HepG2 (cell line): ENCODE measurements at regions not wholly inside any gene's neighbourhood (a gene's known extent, or its start where the extent isn't known, plus 50 kb on each side); places are given as distances from the start of the nearest gene placed in this dataset.

Experiments
- ATAC-seq: fragments of 200-7000 bp; cut with Tn5 transposase; 3 replicates; pipeline ENCODE4 v1.9.1; 2020; ENCODE audit warnings: mild to moderate bottlenecking, moderate library complexity
- BruUV-seq: library from RNA; stranded (reverse); fragments of 400-500 nt; replicated peaks from 2 replicates; lab custom pipeline; 2021; lab: Mats Ljungman, UMichigan
- CTCF ChIA-PET: fragments of 300-600 bp; formaldehyde crosslinking; extraction: SDS; loops from one replicate; lab custom pipeline; 2021; ENCODE audit warnings: low total read pairs, inconsistent platforms, low intra/inter-chr PET ratio; lab: Yijun Ruan, JAX
- POLR2A ChIA-PET: fragments of 350-600 bp; sonication (Branson Sonifier 250); formaldehyde crosslinking; loops from one replicate; lab custom pipeline; 2020; ENCODE audit warnings: antibody characterized with exemption, inconsistent platforms; lab: Yijun Ruan, JAX
- DNase-seq: peaks from one replicate; pipeline ENCODE4 v3.0.0-alpha.2; 2015; ENCODE audit warnings: low spot score
- FAIRE-seq: peaks from 3 replicates; lab custom pipeline; 2011; peaks lifted over from hg19 to GRCh38; lab: Jason Lieb, UNC
- H2AFZ ChIP-seq: one replicate; pipeline ENCODE4 v1.6.1; 2011; ENCODE audit warnings: low read length, inconsistent platforms
- H3K27ac ChIP-seq: fragments of 300-600 bp; 3 replicates; pipeline ENCODE4 v1.8.0; 2011; ENCODE audit warnings: mixed run types, mild to moderate bottlenecking, mixed read lengths, low read length, inconsistent platforms; ENCODE audit not compliant: insufficient read depth; ENCODE audit errors: extremely low read length
- H3K27me3 ChIP-seq, 2 experiments: fragments of 200-600 bp in 1 of 2; 2 replicates in 1 of 2; 3 replicates in 1 of 2; pipeline versions ENCODE4 v1.6.0 to v1.8.0; 2011; ENCODE audit warnings: low read length in 2 of 2, mild to moderate bottlenecking in 2 of 2, moderate library complexity in 2 of 2, inconsistent platforms in 1 of 2; ENCODE audit not compliant: insufficient read depth in 2 of 2, control insufficient read depth in 1 of 2
- H3K36me3 ChIP-seq, 2 experiments: fragments of 200-600 bp in 1 of 2; replicated peaks in 1 of 2; 2 replicates in 1 of 2; 3 replicates in 1 of 2; pipeline versions ENCODE4 v1.5.1 to v1.8.0; 2011; ENCODE audit warnings: low read length in 2 of 2, inconsistent platforms in 1 of 2; ENCODE audit not compliant: insufficient read depth in 2 of 2, control insufficient read depth in 1 of 2
- H3K4me1 ChIP-seq: 2 replicates; pipeline ENCODE4 v1.5.1; 2012; ENCODE audit warnings: low read length, inconsistent platforms; ENCODE audit not compliant: insufficient read depth
- H3K4me2 ChIP-seq: 2 replicates; pipeline ENCODE4 v1.6.0; 2011; ENCODE audit warnings: low read depth, low read length, inconsistent platforms
- H3K4me3 ChIP-seq, 3 experiments: fragments of 200-600 bp in 1 of 3; sonication (generic), shearing (Covaris generic) in 1 of 3; replicated peaks in 1 of 3; 2 replicates each; pipeline ENCODE4 v1.5.1; 2011 to 2016; ENCODE audit warnings: low read length in 3 of 3, inconsistent platforms in 2 of 3, low read depth in 2 of 3, mild to moderate bottlenecking in 2 of 3, control low read depth in 1 of 3, mixed read lengths in 1 of 3; ENCODE audit not compliant: insufficient read depth in 1 of 3
- H3K79me2 ChIP-seq: one replicate; pipeline ENCODE4 v1.6.1; 2011; ENCODE audit warnings: low read length, inconsistent platforms; ENCODE audit not compliant: insufficient read depth
- H3K9ac ChIP-seq: 2 replicates; pipeline ENCODE4 v1.6.0; 2011; ENCODE audit warnings: mild to moderate bottlenecking, low read depth, low read length, inconsistent platforms; ENCODE audit not compliant: insufficient read depth
- H3K9me3 ChIP-seq: 2 replicates; pipeline ENCODE4 v1.5.1; 2012; ENCODE audit warnings: mild to moderate bottlenecking, low read length
- H4K20me1 ChIP-seq: 2 replicates; pipeline ENCODE4 v1.6.0; 2011; ENCODE audit warnings: inconsistent platforms, mild to moderate bottlenecking, low read length, moderate library complexity; ENCODE audit not compliant: insufficient read depth
- AKAP8 ChIP-seq: sonication (generic); formaldehyde crosslinking; IDR thresholded peaks from 2 replicates; pipeline ENCODE4 v1.5.1; 2020; ENCODE audit warnings: mild to moderate bottlenecking, missing genetic modification reagents
- ARID3A ChIP-seq: IDR thresholded peaks from 2 replicates; pipeline ENCODE4 v1.6.1; 2012; ENCODE audit warnings: low read depth, low read length, improper control_type of control experiment
- ELF1 ChIP-seq: sonication (generic); formaldehyde crosslinking; IDR thresholded peaks from 2 replicates; pipeline ENCODE4 v1.4.0; 2020; ENCODE audit warnings: missing genetic modification reagents
- HOXA5 ChIP-seq: sonication (generic); formaldehyde crosslinking; IDR thresholded peaks from 2 replicates; pipeline ENCODE4 v1.4.0; 2020; ENCODE audit warnings: missing genetic modification reagents
- NFE2L2 ChIP-seq: fragments of 150-350 bp; IDR thresholded peaks from 2 replicates; pipeline ENCODE4 v1.6.1; 2014; ENCODE audit warnings: low read length
- NRL ChIP-seq: sonication (generic); formaldehyde crosslinking; IDR thresholded peaks from 2 replicates; pipeline ENCODE4 v1.5.0; 2020; ENCODE audit warnings: missing genetic modification reagents, mild to moderate bottlenecking, moderate library complexity, borderline replicate concordance
- PCBP1 ChIP-seq: fragments of 200-400 bp; formaldehyde crosslinking; IDR thresholded peaks from 2 replicates; pipeline ENCODE4 v1.6.1; 2017; ENCODE audit warnings: mild to moderate bottlenecking, low read depth, low read length, borderline replicate concordance
- SMAD9 ChIP-seq: sonication (generic); formaldehyde crosslinking; IDR thresholded peaks from 2 replicates; pipeline ENCODE4 v1.5.1; 2020; ENCODE audit warnings: mild to moderate bottlenecking, missing genetic modification reagents
- SOX5 ChIP-seq: IDR thresholded peaks from 2 replicates; pipeline ENCODE4 v1.6.1; 2016; ENCODE audit warnings: borderline replicate concordance
- SYNCRIP ChIP-seq: fragments of 200-400 bp; formaldehyde crosslinking; IDR thresholded peaks from 2 replicates; pipeline ENCODE4 v1.6.1; 2018; ENCODE audit warnings: mild to moderate bottlenecking, low read depth, low read length; ENCODE audit not compliant: insufficient read depth
- YY1 ChIP-seq: IDR thresholded peaks from 2 replicates; pipeline ENCODE4 v1.6.1; 2011; ENCODE audit warnings: low read length, low read depth, moderate library complexity, mild to moderate bottlenecking; ENCODE audit not compliant: insufficient read depth, insufficient replicate concordance
- ZNF251 ChIP-seq: sonication (generic); formaldehyde crosslinking; IDR thresholded peaks from 2 replicates; pipeline ENCODE4 v1.9.0; 2021; ENCODE audit warnings: mild to moderate bottlenecking, missing genetic modification reagents
- WGBS: methylation state at CpG from one replicate; pipeline ENCODE4 v1.1.6; 2017; ENCODE audit warnings: low lambda C conversion rate; 5-methylcytosine and 5-hydroxymethylcytosine counted together
- in situ Hi-C: cut with HindIII; loops from 2 replicates; pipeline ENCODE4 v1.10.0; 2017; ENCODE audit warnings: low pct_unique_long_range_greater_than_20kb; ENCODE audit not compliant: extremely low pct_ligation_motif_present
- intact Hi-C: fragments of 100-400 bp; cut with micrococcal nuclease; formaldehyde crosslinking; loops from one replicate; pipeline ENCODE4 v1.10.0; 2022; ENCODE audit not compliant: unreplicated experiment

GRCh38 chr12:41899577-41899976 is 245.1 kb downstream of the GXYLT1 start:
- TF ChIP-seq NFE2L2 (peak; percentile 71), SMAD9 (no peak)
- DNase-seq: no peak
- no peak for ATAC-seq
- in situ Hi-C loops (no loop called here), intact Hi-C loops (no loop called here)
- H3K4me1 ChIP-seq: no peaks in the 10 kb centered on the region
- 0% methylated on average over 1 of the region's 1 CpG for WGBS
- no peaks in the 10 kb centered on the region for H3K36me3 ChIP-seq
- H3K27ac ChIP-seq: no peak overlapping the region
- H3K27me3 ChIP-seq: no peaks in the 10 kb centered on the region
- BruUV-seq: no TSS peak
- no peaks in the 10 kb centered on the region for H4K20me1 ChIP-seq
- no peak overlapping the region for H3K9ac ChIP-seq
- ChIA-PET POLR2A (no interaction called here), CTCF (no interaction called here)
- H3K9me3 ChIP-seq: no peaks in the 10 kb centered on the region
- no peak for FAIRE-seq
- H3K4me2 ChIP-seq: no peak overlapping the region
- H3K79me2 ChIP-seq: no peaks in the 10 kb centered on the region
- H3K4me3 ChIP-seq: no peak overlapping the region
- no peak overlapping the region for H2AFZ ChIP-seq

GRCh38 chr12:41897593-41897992 is 247.1 kb downstream of the GXYLT1 start:
- ChIA-PET POLR2A (no interaction called here), CTCF (no interaction called here)
- H3K4me1 ChIP-seq: no peaks in the 10 kb centered on the region
- no peaks in the 10 kb centered on the region for H3K36me3 ChIP-seq
- intact Hi-C loops (no loop called here), in situ Hi-C loops (no loop called here)
- H3K27me3 ChIP-seq: no peaks in the 10 kb centered on the region
- H3K9ac ChIP-seq: no peak overlapping the region
- no peak for FAIRE-seq
- H3K9me3 ChIP-seq: no peaks in the 10 kb centered on the region
- no peaks in the 10 kb centered on the region for H3K79me2 ChIP-seq
- no peak for DNase-seq
- H3K27ac ChIP-seq: no peak overlapping the region
- no peak for ATAC-seq
- no peak overlapping the region for H3K4me3 ChIP-seq
- no peaks in the 10 kb centered on the region for H4K20me1 ChIP-seq
- TF ChIP-seq YY1 (no peak), ZNF251 (CRISPR knock-in tag) (no peak), AKAP8 (CRISPR knock-in tag) (no peak), ARID3A (no peak), NRL (no peak), SOX5 (CRISPR knock-in tag) (no peak), PCBP1 (no peak), HOXA5 (CRISPR knock-in tag) (no peak), ELF1 (no peak), SYNCRIP (no peak)
- BruUV-seq: no TSS peak
- no peak overlapping the region for H3K4me2 ChIP-seq
- no peak overlapping the region for H2AFZ ChIP-seq
- WGBS: 3% methylated on average over 1 of the region's 1 CpG
